GM19351 (cell line): ENCODE measurements at regions not wholly inside any gene's neighbourhood (a gene's known extent, or its start where the extent isn't known, plus 50 kb on each side); places are given as distances from the start of the nearest gene placed in this dataset.

Experiments used
- ATAC-seq: cut with Tn5 transposase; IDR thresholded peaks from one replicate; pipeline ENCODE4 v1.9.1; 2021; ENCODE audit warnings: mild to moderate bottlenecking, moderate library complexity; ENCODE audit not compliant: unreplicated experiment

GRCh38 chr3:68468695-68469375, 463.5 kb downstream of the TAFA4 start:
- ATAC-seq, result no peak

DNA sequence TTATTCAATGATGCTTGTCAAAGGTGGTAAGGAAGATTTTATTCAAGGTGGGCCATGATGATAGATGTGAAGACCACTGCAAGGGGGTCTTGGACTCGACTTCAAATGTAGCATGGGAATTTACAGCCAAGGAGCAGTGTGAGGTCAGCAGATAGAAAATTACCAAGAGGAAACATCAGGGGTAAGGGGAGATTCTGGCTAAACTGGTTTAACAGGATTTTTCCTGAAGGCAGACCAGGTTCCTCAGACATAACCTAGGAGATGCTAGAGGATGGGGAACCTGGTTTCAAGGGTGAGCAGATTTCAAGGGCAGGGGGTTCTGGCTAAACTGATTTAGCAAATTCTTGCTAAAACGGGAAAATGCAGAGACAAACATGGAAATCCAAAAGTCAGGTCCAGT, 464.9 kb downstream of the TAFA4 start:
- ATAC-seq, result no peak

DNA sequence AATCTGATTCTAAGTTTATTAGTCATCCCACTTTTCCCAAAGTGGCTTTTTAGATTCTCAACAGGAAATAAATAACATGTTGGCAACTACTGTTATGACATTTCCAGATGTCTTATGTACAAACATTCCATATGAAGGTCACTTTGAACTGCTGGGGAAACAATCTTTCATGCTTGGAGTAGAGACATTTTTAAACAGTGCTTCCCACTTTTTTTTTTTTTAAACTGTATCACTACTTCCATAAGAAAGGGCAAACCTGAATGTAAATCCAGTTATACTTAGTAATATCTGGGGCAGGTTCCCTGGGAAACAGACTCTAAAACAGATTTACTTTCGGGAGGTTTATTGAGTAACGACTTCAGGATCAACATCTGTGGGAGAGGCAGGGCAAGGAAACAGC, 473.8 kb downstream of the TAFA4 start:
- ATAC-seq, result no peak

GRCh38 chr3:68448510-68449383, 483.6 kb downstream of the TAFA4 start:
- no peak for ATAC-seq

DNA sequence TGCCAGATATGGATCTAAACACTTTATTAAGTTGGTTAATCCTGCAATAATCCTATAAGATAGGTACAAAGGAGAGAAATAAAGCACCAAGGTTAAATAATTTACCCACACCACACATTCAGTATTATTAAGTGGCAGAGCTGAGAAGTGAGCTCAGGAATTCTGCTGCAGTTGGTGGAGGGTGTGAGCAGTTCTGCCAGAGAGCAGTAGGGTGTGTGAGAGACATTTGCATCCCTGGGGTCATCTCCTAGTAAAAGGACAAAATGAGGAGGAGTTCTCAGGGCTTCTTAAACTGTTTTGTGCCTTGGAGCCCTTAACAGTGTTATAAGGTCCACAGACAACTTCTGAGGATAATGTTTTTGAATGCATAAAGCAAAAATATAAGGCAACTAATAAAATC, 484.5 kb downstream of the TAFA4 start:
- ATAC-seq, result no peak

DNA sequence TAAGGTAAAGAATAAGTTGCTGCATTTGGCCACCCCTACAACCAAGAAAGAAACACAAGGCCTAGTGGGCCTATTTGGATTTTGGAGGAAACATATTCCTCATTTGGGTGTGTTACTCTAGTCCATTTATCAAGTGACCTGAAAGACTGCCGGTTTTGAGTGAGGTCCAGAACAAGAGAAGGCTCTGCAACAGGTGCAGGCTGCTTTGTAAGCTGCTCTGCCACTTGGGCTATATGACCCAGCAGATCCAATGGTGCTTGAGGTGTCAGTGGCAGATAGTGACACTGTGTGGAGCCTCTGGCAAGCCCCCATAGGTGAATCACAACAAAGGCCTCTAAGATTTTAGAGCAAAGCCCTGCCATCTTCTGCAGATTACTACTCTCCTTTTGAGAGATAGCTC, 491.3 kb downstream of the TAFA4 start:
- ATAC-seq, result no peak

GRCh38 chr3:68436619-68437401, 495.5 kb downstream of the TAFA4 start:
- ATAC-seq, result no peak

DNA sequence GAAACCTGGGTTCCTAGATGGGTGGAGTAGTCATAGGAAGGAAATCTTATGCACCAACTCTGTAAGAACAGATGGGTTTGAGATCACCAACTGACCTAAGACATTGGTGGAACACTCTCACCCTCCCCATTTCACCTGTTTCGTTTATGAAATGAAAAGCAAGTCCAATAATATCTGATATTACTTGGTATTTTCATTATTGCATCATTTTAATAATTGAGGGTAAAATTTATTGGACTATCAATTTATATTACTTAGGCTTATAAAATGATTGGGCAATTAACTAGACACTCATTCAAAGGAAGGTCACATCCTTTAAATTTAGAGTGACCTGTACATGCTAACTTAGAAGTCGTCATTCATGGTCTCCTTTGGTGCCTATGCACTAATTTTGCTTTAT, 503.9 kb downstream of the TAFA4 start:
- no peak for ATAC-seq

- ATAC-seq, result no peak
These were observed 507.4 kb downstream of the TAFA4 start for GRCh38 chr3:68424796-68425460.

GRCh38 chr3:68408626-68409025, 523.7 kb downstream of the TAFA4 start:
- ATAC-seq, result no peak

GRCh38 chr3:68403741-68404140, 528.6 kb downstream of the TAFA4 start:
- no peak for ATAC-seq

DNA sequence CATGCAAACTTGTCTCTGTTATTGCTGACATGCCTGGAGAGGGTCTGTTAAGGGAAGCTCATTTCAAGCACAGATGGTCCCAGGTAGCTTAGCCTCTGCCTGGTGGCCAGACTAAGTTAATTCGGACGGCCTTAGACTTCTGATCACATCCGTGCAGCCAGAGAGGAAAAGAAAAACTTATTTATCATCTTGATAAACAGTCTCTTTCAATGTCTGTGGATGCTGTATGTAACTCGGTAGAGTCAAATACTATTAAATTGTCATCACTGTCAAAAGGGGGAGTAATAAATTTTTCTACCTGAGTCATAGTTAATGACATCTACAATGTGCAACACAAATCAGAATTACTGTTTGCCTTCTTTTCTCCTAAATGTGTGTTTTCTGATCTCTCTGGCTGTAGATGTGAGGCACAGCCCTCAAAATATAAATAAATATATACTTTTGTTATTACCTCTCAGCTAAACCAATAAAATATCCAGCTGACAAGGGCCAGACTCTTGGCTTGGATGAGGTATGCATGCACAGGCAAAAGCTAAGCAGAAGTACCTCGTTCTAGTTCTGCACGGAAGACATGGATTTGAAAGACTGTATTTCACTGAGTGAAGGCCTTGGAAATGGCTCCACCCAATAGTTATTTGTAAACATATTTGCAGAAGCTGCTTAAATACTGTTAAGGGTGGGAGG, 530.0 kb downstream of the TAFA4 start:
- no peak for ATAC-seq

- ATAC-seq, result no peak
These were observed 553.7 kb downstream of the TAFA4 start for GRCh38 chr3:68378631-68379030.

- ATAC-seq, result no peak
These were observed 558.6 kb downstream of the TAFA4 start for GRCh38 chr3:68373727-68374126.

GRCh38 chr3:68363796-68364195, 568.6 kb downstream of the TAFA4 start:
- ATAC-seq, result no peak

GRCh38 chr3:68360492-68360891, 571.9 kb downstream of the TAFA4 start:
- no peak for ATAC-seq

DNA sequence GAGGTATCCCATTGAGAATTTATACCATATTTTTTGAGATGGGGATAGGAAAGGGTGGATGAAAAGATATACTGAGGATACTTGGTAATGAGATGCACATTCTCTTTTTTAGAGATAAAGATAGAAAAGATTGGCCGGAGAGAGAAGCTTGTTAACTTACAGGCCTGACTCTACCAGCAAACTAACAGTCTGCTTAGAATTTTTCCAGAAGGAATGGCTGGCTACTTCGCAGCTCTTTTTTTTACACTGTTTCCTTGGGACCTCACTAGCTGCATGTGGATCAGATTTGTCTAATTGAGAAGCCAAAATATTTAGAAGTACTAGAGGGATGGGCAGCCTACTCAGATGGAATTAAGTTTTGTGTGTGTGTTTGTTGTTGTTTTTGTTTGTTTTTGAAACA, 586.6 kb downstream of the TAFA4 start:
- no peak for ATAC-seq

DNA sequence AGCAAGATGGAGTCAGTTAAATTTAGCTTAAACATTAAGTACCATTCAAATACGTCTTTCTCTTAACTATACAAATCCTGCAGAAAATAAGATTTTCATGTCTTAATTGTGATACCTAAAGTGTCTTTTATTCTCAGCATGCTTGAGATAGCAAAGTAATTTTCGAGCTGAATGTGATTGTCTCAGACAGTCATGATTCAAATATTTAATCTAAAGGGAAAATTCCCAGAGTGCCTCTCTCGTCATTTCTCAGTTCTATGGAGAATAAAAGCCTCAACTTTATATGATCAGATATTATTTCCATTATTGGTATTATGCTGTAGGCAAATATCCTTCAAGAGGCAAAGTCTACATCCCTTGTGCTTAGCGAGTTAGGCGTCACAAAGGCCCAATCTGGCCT, 589.9 kb downstream of the TAFA4 start:
- ATAC-seq, result no peak

DNA sequence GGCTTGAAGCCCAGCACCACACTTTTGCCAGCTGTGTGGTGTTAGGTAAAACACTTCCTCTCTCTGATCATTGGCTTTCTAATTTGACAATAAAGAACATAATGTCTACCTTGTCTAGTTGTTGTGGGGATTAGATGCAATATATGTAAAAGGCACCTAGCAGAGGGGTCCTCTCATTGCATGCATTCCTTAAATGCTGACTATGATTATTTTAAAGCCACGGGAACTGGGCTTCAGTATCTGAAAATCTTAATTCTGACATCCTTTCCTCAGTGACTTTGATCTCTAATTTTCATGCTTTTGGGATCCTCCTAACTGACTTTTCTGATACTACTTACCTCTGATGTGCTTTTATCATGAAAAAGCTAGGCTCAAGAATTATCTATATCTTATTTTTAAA, 596.3 kb downstream of the TAFA4 start:
- no peak for ATAC-seq

GRCh38 chr3:68334367-68334986, 597.9 kb downstream of the TAFA4 start:
- ATAC-seq, result no peak
